ENCODE measurements at regions not wholly inside any gene's neighbourhood (a gene's known extent, or its start where the extent isn't known, plus 50 kb on each side); places are given as distances from the start of the nearest gene placed in this dataset.

DNA sequence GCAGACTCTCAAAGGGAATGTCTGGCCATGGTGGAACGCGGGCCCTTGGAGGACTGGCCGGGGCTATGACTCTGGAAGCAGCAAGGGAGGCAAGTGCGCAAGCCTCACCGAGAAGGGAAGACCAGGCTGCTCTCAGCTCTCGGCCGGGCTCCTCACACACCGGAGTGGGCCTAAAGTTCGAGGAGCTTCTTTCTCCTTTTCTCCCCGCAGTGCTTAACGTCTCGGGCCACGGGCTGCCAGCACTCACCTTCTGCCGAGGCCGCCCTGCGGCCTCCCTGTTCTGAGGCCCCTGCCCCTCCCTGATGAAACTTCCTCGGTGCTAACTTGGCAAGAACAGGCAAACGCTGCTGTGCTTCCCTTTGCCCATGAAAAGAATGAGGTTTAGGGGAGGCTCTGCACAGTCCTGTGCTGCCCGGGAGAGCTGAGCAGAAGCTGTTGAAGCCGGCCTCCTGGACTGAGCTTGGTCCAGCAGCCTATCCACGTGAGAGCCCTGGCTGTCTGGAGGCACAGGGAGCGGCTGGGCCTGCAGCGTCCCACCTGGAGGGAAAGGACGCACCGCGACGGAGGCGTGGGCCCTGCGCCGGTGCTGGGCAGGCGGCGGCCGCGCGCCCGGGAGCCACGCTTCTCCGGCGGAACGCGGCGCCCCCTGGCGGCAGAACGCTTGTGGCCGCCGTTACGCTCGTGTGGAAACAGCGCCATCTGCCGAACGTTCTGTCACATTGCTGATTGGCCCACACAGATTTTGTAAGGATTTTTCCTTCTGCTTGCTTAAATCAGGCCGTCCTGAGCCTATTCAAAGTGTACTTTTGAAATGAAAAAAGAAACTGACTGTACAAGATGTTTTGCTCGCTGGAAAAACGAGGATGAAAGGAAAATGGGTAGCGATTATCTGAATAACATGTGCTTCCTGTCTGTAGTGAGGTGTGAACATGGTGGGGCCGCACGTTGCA lies 65.0 kb upstream of the TMEM45B start:
- intact Hi-C loops (cut with micrococcal nuclease): loop anchor here (1.0 kb wide), 2 partner anchors 386 to 633 kb away; no protein-coding TSS in a partner anchor
- POLR2A ChIA-PET (ENCODE audit: unreplicated experiment): no interaction called here

More for the DNA sequence above, 65.0 kb upstream of the TMEM45B start:
- peak overlapping the region; percentile 69 for H3K4me2 ChIP-seq (ENCODE audit: low read depth, low read length)
- H3K23ac ChIP-seq (ENCODE audit: low read depth, low read length): no peak overlapping the region
- TF ChIP-seq RAD21 (IDR thresholded peaks at IDR 0.05; ENCODE audit: low read length) (peak; percentile 94), BHLHE40 (IDR thresholded peaks at IDR 0.05; ENCODE audit: low read depth, low read length) (no peak), MXI1 (IDR thresholded peaks at IDR 0.05; ENCODE audit: borderline replicate concordance, low read depth, low read length) (no peak), CHD1 (IDR thresholded peaks at IDR 0.05; ENCODE audit: low read depth, low read length) (no peak), SMC3 (IDR thresholded peaks at IDR 0.05; ENCODE audit: low read depth, low read length) (peak; percentile 96), RCOR1 (IDR thresholded peaks at IDR 0.05; ENCODE audit: insufficient replicate concordance, low read length) (no peak), CEBPB (IDR thresholded peaks at IDR 0.05; ENCODE audit: low read depth, low read length) (no peak), RFX5 (IDR thresholded peaks at IDR 0.05; ENCODE audit: low read depth, low read length) (no peak)
- TF ChIP-seq, protein P1, sequence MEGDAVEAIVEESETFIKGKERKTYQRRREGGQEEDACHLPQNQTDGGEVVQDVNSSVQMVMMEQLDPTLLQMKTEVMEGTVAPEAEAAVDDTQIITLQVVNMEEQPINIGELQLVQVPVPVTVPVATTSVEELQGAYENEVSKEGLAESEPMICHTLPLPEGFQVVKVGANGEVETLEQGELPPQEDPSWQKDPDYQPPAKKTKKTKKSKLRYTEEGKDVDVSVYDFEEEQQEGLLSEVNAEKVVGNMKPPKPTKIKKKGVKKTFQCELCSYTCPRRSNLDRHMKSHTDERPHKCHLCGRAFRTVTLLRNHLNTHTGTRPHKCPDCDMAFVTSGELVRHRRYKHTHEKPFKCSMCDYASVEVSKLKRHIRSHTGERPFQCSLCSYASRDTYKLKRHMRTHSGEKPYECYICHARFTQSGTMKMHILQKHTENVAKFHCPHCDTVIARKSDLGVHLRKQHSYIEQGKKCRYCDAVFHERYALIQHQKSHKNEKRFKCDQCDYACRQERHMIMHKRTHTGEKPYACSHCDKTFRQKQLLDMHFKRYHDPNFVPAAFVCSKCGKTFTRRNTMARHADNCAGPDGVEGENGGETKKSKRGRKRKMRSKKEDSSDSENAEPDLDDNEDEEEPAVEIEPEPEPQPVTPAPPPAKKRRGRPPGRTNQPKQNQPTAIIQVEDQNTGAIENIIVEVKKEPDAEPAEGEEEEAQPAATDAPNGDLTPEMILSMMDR (conservative IDR thresholded peaks at IDR 0.05; ENCODE audit: low read depth, low read length): peak; percentile 100
- no peak overlapping the region for H2BK15ac ChIP-seq (ENCODE audit: low read depth, low read length)
- CTCF ChIA-PET: interaction anchor here (0.8 to 1.6 kb wide), 8 partner anchors 8 to 632 kb away, joined by 3 to 9 read pairs (median 3); partner anchors contain the start of gene BARX2
- H3K4me3 ChIP-seq (ENCODE audit: insufficient read depth, low read depth, low read length): no peak overlapping the region
- H2BK20ac ChIP-seq (ENCODE audit: low read depth, low read length): no peak overlapping the region
- H3K9ac ChIP-seq (ENCODE audit: low read depth, low read length): no peak overlapping the region
- peaks cover 17% of the 10 kb centered on the region for H3K27me3 ChIP-seq (ENCODE audit: control insufficient read depth, insufficient read depth, low read length)
- peak overlapping the region; percentile 89 for H2AFZ ChIP-seq (replicated peaks; ENCODE audit: low read length, poor library complexity)
- ATAC-seq (ENCODE audit: low read depth): peak; percentile 94
- DNase-seq: peak; percentile 67
- no peaks in the 10 kb centered on the region for H3K4me1 ChIP-seq (ENCODE audit: control insufficient read depth, insufficient read depth, low read length)
- no peak overlapping the region for H4K8ac ChIP-seq (ENCODE audit: low read depth in 2 of 2, low read length in 2 of 2)
- H3K56ac ChIP-seq (ENCODE audit: extremely low read depth, insufficient read depth, low read length): no peak overlapping the region
- no peaks in the 10 kb centered on the region for H3K79me1 ChIP-seq (ENCODE audit: low read depth in 1 of 2, low read length in 2 of 2)
- no peak overlapping the region for H2BK5ac ChIP-seq (ENCODE audit: low read depth, low read length, poor library complexity, severe bottlenecking)
- H3K27ac ChIP-seq (ENCODE audit: insufficient read depth, low read length): no peak overlapping the region
- 11% methylated on average over 41 of the region's 57 CpGs; no CpG with 5 or more reads in 1 of the 2 experiments for WGBS, 2 experiments (ENCODE audit: extremely low coverage in 2 of 2, insufficient read length in 1 of 2)
- H3K36me3 ChIP-seq (ENCODE audit: control insufficient read depth, insufficient read depth, low read length): no peaks in the 10 kb centered on the region
- in situ Hi-C loops (cut with MboI; ENCODE audit: low sequenced_read_pairs) (no loop called here), dilution Hi-C loops (cut with HindIII; ENCODE audit: low sequenced_read_pairs, unreplicated experiment) (no loop called here)
- H3K18ac ChIP-seq (ENCODE audit: low read depth, low read length): no peak overlapping the region
- H4K5ac ChIP-seq (ENCODE audit: low read depth, low read length): no peak overlapping the region
- H2AK5ac ChIP-seq (ENCODE audit: low read depth, low read length): no peak overlapping the region
- no peak overlapping the region for H3K4ac ChIP-seq (ENCODE audit: low read depth, low read length)
- no peaks in the 10 kb centered on the region for H3K9me1 ChIP-seq (ENCODE audit: insufficient read depth, low read length)
- no peaks in the 10 kb centered on the region for H3K9me3 ChIP-seq (ENCODE audit: control insufficient read depth, insufficient read depth, low read length)
- H3K14ac ChIP-seq (replicated peaks; ENCODE audit: low read depth, low read length): no peak overlapping the region
- no peak overlapping the region for H2BK120ac ChIP-seq (ENCODE audit: low read depth, low read length)
- BruUV-seq (replicated peaks): no TSS peak
- H2AK9ac ChIP-seq (replicated peaks; ENCODE audit: low read depth, low read length, poor library complexity): no peak overlapping the region
- no peaks in the 10 kb centered on the region for H4K20me1 ChIP-seq (ENCODE audit: insufficient read depth, low read length)
- no peak overlapping the region for H4K91ac ChIP-seq (ENCODE audit: insufficient read depth, low read depth, low read length)

Data from IMR-90 (cell line).